Stomach (tissue), 4 donors: ENCODE measurements at regions not wholly inside any gene's neighbourhood (a gene's known extent, or its start where the extent isn't known, plus 50 kb on each side); places are given as distances from the start of the nearest gene placed in this dataset.

ENCODE experiments used
- POLR2A ChIP-seq, 4 donors: fragments of 450-650 bp; IDR thresholded peaks; one replicate each; pipeline ENCODE4 v1.6.1; 2016; ENCODE audit warnings: antibody characterized with exemption in 4 of 4, control low read depth in 2 of 4, mild to moderate bottlenecking in 1 of 4, moderate library complexity in 1 of 4
- POLR2AphosphoS5 ChIP-seq, 3 donors: sonication (generic); formaldehyde crosslinking; IDR thresholded peaks; one replicate each; pipeline ENCODE4 v1.6.1; 2016; ENCODE audit warnings: antibody characterized with exemption in 3 of 3
- TF ChIP-seq, protein P1 (sequence below), 7 experiments: fragments of 450-650 bp in 4 of 7; fragments of 200-600 bp in 3 of 7; sonication (generic) in 3 of 7; IDR thresholded peaks; one replicate each; pipeline ENCODE4 v1.5.1; 2016 to 2019; ENCODE audit warnings: antibody characterized with exemption in 7 of 7, control low read depth in 2 of 7, mild to moderate bottlenecking in 1 of 7

DNA sequence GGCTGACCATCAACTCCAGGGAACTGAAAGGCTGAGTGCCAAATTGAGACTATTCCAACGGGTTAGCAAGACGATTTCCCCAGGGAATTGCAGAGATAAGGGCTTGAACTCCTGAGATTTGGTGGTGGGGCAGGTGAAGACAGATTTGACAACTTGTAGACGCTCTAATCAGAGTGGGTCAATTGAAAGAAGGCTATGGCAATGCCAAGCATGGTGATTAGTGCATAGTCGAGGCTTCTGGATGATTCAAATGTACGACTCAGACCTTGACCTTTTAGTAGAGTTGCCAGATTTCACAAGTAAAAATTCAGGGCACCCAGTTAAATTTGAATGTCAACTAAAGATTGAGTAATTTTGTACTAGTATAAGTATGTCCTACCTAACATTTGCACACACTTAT lies 302.1 kb upstream of the SPAG17 start:
- TF ChIP-seq POLR2A (IDR thresholded peaks at IDR 0.05) (no peak), POLR2AphosphoS5 (IDR thresholded peaks at IDR 0.05) (no peak)
- TF ChIP-seq, protein P1, sequence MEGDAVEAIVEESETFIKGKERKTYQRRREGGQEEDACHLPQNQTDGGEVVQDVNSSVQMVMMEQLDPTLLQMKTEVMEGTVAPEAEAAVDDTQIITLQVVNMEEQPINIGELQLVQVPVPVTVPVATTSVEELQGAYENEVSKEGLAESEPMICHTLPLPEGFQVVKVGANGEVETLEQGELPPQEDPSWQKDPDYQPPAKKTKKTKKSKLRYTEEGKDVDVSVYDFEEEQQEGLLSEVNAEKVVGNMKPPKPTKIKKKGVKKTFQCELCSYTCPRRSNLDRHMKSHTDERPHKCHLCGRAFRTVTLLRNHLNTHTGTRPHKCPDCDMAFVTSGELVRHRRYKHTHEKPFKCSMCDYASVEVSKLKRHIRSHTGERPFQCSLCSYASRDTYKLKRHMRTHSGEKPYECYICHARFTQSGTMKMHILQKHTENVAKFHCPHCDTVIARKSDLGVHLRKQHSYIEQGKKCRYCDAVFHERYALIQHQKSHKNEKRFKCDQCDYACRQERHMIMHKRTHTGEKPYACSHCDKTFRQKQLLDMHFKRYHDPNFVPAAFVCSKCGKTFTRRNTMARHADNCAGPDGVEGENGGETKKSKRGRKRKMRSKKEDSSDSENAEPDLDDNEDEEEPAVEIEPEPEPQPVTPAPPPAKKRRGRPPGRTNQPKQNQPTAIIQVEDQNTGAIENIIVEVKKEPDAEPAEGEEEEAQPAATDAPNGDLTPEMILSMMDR (IDR thresholded peaks at IDR 0.05), result no peak
